Upper lobe of right lung (tissue), 1 donor: ENCODE measurements at regions not wholly inside any gene's neighbourhood (a gene's known extent, or its start where the extent isn't known, plus 50 kb on each side); places are given as distances from the start of the nearest gene placed in this dataset.

Experiments used
- ATAC-seq: fragments of 200-7000 bp; cut with Tn5 transposase; one replicate; pipeline ENCODE4 v1.9.1; 2020; ENCODE audit warnings: mild to moderate bottlenecking, moderate library complexity
- DNase-seq: peaks from one replicate; pipeline ENCODE4 v3.0.0-alpha.2; 2020
- H3K27ac ChIP-seq: fragments of 200-600 bp; one replicate; pipeline ENCODE4 v1.8.0; 2022
- H3K27me3 ChIP-seq: fragments of 200-600 bp; one replicate; pipeline ENCODE4 v1.8.0; 2022; ENCODE audit warnings: mild to moderate bottlenecking
- H3K36me3 ChIP-seq: fragments of 200-600 bp; one replicate; pipeline ENCODE4 v1.8.0; 2022
- H3K4me1 ChIP-seq: fragments of 200-600 bp; one replicate; pipeline ENCODE4 v1.8.0; 2022
- H3K4me3 ChIP-seq: fragments of 200-600 bp; one replicate; pipeline ENCODE4 v1.8.0; 2022; ENCODE audit warnings: mild to moderate bottlenecking
- H3K9me3 ChIP-seq: fragments of 200-600 bp; one replicate; pipeline ENCODE4 v1.8.0; 2022
- CTCF ChIP-seq: fragments of 200-600 bp; IDR thresholded peaks from one replicate; pipeline ENCODE4 v1.8.0; 2022; ENCODE audit warnings: antibody characterized with exemption
- intact Hi-C: fragments of 100-400 bp; cut with DNase I; formaldehyde crosslinking; loops from one replicate; pipeline ENCODE4 v1.11.0; 2022
- donor health status: DM: no; HTN: yes; CAD: no; lungs with severe emphysema.

GRCh38 chr13:105984236-105984635 is 551.2 kb downstream of the EFNB2 start:
- peak; percentile 12 for ATAC-seq
- H3K36me3 ChIP-seq: no peaks in the 10 kb centered on the region
- no peaks in the 10 kb centered on the region for H3K9me3 ChIP-seq
- H3K27me3 ChIP-seq: no peaks in the 10 kb centered on the region
- H3K4me1 ChIP-seq: no peaks in the 10 kb centered on the region
- intact Hi-C loops: no loop called here
- no peak overlapping the region for H3K27ac ChIP-seq
- no peak for TF ChIP-seq CTCF
- no peak for DNase-seq
- no peak overlapping the region for H3K4me3 ChIP-seq

- Histone ChIP-seq H3K9me3 (no peaks in the 10 kb centered on the region), H3K27me3 (no peaks in the 10 kb centered on the region), H3K36me3 (no peaks in the 10 kb centered on the region), H3K4me3 (no peak overlapping the region), H3K27ac (no peak overlapping the region), H3K4me1 (no peaks in the 10 kb centered on the region)
- intact Hi-C loops: no loop called here
- ATAC-seq: no peak
- no peak for TF ChIP-seq CTCF
- no peak for DNase-seq
These were observed 553.1 kb downstream of the EFNB2 start for GRCh38 chr13:105982219-105982930.

- no peaks in the 10 kb centered on the region for H3K36me3 ChIP-seq
- no peak for DNase-seq
These were observed 556.1 kb downstream of the EFNB2 start for GRCh38 chr13:105979131-105980011.

GRCh38 chr13:105974380-105974779 is 561.1 kb downstream of the EFNB2 start:
- H3K9me3 ChIP-seq: no peaks in the 10 kb centered on the region
- H3K4me1 ChIP-seq: no peaks in the 10 kb centered on the region
- DNase-seq (no peak), ATAC-seq (no peak)
- no peaks in the 10 kb centered on the region for H3K27me3 ChIP-seq
- intact Hi-C loops: no loop called here
- H3K36me3 ChIP-seq: no peaks in the 10 kb centered on the region
- no peak for TF ChIP-seq CTCF
- H3K27ac ChIP-seq: no peak overlapping the region
- no peak overlapping the region for H3K4me3 ChIP-seq

More at GRCh38 chr13:105979131-105980011, 556.1 kb downstream of the EFNB2 start:
- no peaks in the 10 kb centered on the region for H3K4me1 ChIP-seq
- no peak overlapping the region for H3K27ac ChIP-seq
- no peak for TF ChIP-seq CTCF
- peak; percentile 87 for ATAC-seq
- H3K4me3 ChIP-seq: no peak overlapping the region
- no peaks in the 10 kb centered on the region for H3K9me3 ChIP-seq
- intact Hi-C loops: no loop called here
- no peaks in the 10 kb centered on the region for H3K27me3 ChIP-seq

- Histone ChIP-seq H3K27me3 (no peaks in the 10 kb centered on the region), H3K9me3 (no peaks in the 10 kb centered on the region), H3K4me3 (no peak overlapping the region), H3K27ac (no peak overlapping the region), H3K4me1 (no peaks in the 10 kb centered on the region), H3K36me3 (no peaks in the 10 kb centered on the region)
- peak; percentile 56 for ATAC-seq
- intact Hi-C loops: no loop called here
- no peak for DNase-seq
- no peak for TF ChIP-seq CTCF
These were observed 562.5 kb downstream of the EFNB2 start for GRCh38 chr13:105972811-105973590.
